Activated T-cell treated with anti-CD3 and anti-CD28 coated beads, Interleukin-2, amount 50 U/mL, for 4 hours (primary cell): ENCODE measurements at regions not wholly inside any gene's neighbourhood (a gene's known extent, or its start where the extent isn't known, plus 50 kb on each side); places are given as distances from the start of the nearest gene placed in this dataset.

Source experiments
- ATAC-seq, 2 donors: fragments of 200-7000 bp; cut with Tn5 transposase; one replicate each; pipeline ENCODE4 v1.10.0; 2021
- DNase-seq: peaks from one replicate; pipeline ENCODE4 v3.0.0-alpha.2; 2020
- H3K27me3 Mint-ChIP-seq: one replicate; pipeline ENCODE4 v1.8.0; 2021; ENCODE audit warnings: low read depth, mixed read lengths
- H3K36me3 Mint-ChIP-seq: one replicate; pipeline ENCODE4 v1.8.0; 2022; ENCODE audit warnings: mixed read lengths; ENCODE audit not compliant: insufficient read depth
- H3K4me1 Mint-ChIP-seq: one replicate; pipeline ENCODE4 v1.8.0; 2021; ENCODE audit warnings: low read depth, mixed read lengths
- H3K4me3 Mint-ChIP-seq: one replicate; pipeline ENCODE4 v1.8.0; 2021; ENCODE audit warnings: mild to moderate bottlenecking, moderate library complexity, mixed read lengths
- H3K9me3 Mint-ChIP-seq: one replicate; pipeline ENCODE4 v1.8.0; 2021; ENCODE audit warnings: mixed read lengths

GRCh38 chr6:14713966-14714631 lies 531.8 kb upstream of the JARID2 start:
- Mint-ChIP-seq H3K9me3 (no peaks in the 10 kb centered on the region), H3K4me1 (peaks cover 28% of the 10 kb centered on the region), H3K36me3 (no peaks in the 10 kb centered on the region), H3K27me3 (no peaks in the 10 kb centered on the region), H3K4me3 (no peak overlapping the region)
- no peak for DNase-seq
- ATAC-seq = no peak

DNA sequence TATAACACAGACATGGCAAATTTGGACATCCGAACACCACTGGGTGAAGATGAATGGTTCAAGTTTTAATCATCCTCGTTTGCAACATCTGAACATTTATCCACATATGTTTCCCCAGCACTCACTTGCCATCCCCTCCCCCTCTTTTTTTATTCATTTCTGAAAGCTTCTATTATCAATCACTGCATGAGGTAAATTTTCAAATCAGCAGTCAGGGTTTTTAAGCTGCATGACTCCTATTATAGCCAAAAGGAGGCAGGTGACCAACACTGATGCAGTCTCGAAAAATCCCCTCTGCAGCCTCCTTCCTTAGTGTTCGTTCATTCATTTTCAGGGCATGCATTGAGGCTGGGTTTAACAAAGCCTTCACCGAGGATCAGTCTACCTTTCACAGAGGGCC lies 530.8 kb upstream of the JARID2 start:
- peaks cover 35% of the 10 kb centered on the region for H3K4me1 Mint-ChIP-seq
- H3K4me3 Mint-ChIP-seq = no peak overlapping the region
- ATAC-seq (no peak), DNase-seq (no peak)
- H3K36me3 Mint-ChIP-seq = no peaks in the 10 kb centered on the region
- H3K27me3 Mint-ChIP-seq = no peaks in the 10 kb centered on the region
- no peaks in the 10 kb centered on the region for H3K9me3 Mint-ChIP-seq

- DNase-seq (no peak), ATAC-seq (no peak)
- no peaks in the 10 kb centered on the region for H3K27me3 Mint-ChIP-seq
- no peaks in the 10 kb centered on the region for H3K36me3 Mint-ChIP-seq
- no peak overlapping the region for H3K4me3 Mint-ChIP-seq
- H3K4me1 Mint-ChIP-seq = peaks cover 35% of the 10 kb centered on the region
- H3K9me3 Mint-ChIP-seq = no peaks in the 10 kb centered on the region
Measured at GRCh38 chr6:14716499-14717146, 529.2 kb upstream of the JARID2 start.

DNA sequence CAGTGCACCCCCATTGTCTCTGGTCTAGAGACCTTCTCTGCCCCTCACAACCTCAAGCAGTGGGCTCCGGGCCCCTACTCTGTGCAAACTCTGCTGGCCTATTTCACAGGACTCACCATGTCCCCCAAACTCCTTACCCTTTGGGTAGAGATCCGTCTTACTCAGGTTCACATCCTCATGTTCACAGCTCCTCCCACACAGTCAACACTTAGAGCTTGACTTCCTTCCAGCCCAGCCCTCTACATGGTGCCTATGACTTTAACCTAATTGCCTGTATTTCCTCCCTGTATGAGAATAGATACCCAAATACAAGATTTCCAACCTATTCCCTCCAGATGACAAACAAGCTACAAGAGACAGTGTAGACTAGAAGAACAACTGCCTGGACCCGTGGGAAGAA lies 528.6 kb upstream of the JARID2 start:
- H3K27me3 Mint-ChIP-seq = no peaks in the 10 kb centered on the region
- ATAC-seq = peak; percentile 90 to 94
- DNase-seq = no peak
- no peaks in the 10 kb centered on the region for H3K9me3 Mint-ChIP-seq
- H3K4me3 Mint-ChIP-seq = peak overlapping the region; percentile 35
- no peaks in the 10 kb centered on the region for H3K36me3 Mint-ChIP-seq
- peaks cover 35% of the 10 kb centered on the region for H3K4me1 Mint-ChIP-seq

DNA sequence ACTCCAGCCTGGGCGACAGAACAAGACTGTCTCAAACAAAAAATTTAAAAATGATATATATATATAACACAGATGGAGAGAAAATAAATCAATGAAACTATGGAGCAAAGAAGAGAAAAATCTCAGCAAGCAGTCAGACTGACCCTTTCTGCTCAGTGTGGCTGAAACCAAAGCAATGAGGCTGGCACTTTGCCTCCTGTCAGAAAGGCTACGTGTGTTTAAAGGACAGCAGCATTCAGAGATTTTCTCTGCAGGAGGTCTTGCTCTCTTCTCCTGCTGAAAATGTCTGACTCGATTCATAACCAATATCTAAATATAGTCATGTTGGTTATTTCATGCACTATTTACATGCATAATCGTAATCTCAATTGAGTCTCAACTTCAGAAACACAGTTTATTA lies 527.0 kb upstream of the JARID2 start:
- Mint-ChIP-seq H3K27me3 (no peaks in the 10 kb centered on the region), H3K4me3 (no peak overlapping the region), H3K9me3 (peaks cover 4% of the 10 kb centered on the region), H3K36me3 (no peaks in the 10 kb centered on the region), H3K4me1 (peaks cover 42% of the 10 kb centered on the region)
- DNase-seq = no peak
- no peak for ATAC-seq

- Mint-ChIP-seq H3K4me1 (peaks cover 46% of the 10 kb centered on the region), H3K9me3 (peaks cover 4% of the 10 kb centered on the region), H3K27me3 (no peaks in the 10 kb centered on the region), H3K36me3 (no peaks in the 10 kb centered on the region), H3K4me3 (no peak overlapping the region)
- ATAC-seq (no peak), DNase-seq (no peak)
Measured at GRCh38 chr6:14719270-14719669, 526.6 kb upstream of the JARID2 start.

- peaks cover 4% of the 10 kb centered on the region for H3K9me3 Mint-ChIP-seq
- ATAC-seq = no peak
- no peaks in the 10 kb centered on the region for H3K36me3 Mint-ChIP-seq
- H3K4me1 Mint-ChIP-seq = peaks cover 46% of the 10 kb centered on the region
- no peaks in the 10 kb centered on the region for H3K27me3 Mint-ChIP-seq
- H3K4me3 Mint-ChIP-seq = no peak overlapping the region
- no peak for DNase-seq
Measured at GRCh38 chr6:14720411-14721102, 525.3 kb upstream of the JARID2 start.

DNA sequence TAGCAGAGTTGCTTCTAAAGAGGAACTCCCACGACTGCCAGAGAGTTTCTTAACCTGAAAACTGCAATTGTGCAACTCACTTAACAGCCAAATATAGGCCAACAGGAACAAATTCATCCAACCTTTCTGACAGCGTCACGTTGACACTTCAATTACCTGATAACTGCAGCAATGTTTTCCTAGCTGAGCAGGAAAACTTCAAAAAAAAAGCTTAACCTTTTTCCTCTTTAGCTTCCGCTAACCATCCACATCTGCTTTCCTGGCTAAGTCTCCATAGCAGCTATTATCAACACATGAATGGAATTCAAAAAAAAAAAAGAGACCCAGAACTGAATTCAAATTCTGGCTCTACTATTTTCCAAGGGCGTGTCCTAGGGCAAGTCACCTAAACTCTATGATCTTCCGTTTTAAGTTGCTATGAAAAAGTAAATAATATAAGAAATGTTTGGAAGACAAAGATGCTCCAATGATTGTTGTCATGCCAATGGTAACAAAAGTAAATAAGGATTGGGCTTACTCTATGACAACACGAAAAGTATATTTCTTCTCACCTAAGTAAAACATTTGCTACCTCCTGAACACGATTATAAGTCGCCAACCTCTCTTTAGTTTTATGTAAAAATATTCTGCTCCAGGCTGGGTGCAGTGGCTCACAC lies 524.6 kb upstream of the JARID2 start:
- Mint-ChIP-seq H3K4me1 (peaks cover 46% of the 10 kb centered on the region), H3K36me3 (no peaks in the 10 kb centered on the region), H3K4me3 (no peak overlapping the region), H3K27me3 (no peaks in the 10 kb centered on the region), H3K9me3 (peaks cover 4% of the 10 kb centered on the region)
- ATAC-seq = no peak
- DNase-seq = no peak

- Mint-ChIP-seq H3K36me3 (no peaks in the 10 kb centered on the region), H3K4me3 (no peak overlapping the region), H3K4me1 (peaks cover 47% of the 10 kb centered on the region), H3K27me3 (no peaks in the 10 kb centered on the region), H3K9me3 (peaks cover 4% of the 10 kb centered on the region)
- ATAC-seq (no peak), DNase-seq (no peak)
Measured at GRCh38 chr6:14722001-14722562, 523.8 kb upstream of the JARID2 start.

DNA sequence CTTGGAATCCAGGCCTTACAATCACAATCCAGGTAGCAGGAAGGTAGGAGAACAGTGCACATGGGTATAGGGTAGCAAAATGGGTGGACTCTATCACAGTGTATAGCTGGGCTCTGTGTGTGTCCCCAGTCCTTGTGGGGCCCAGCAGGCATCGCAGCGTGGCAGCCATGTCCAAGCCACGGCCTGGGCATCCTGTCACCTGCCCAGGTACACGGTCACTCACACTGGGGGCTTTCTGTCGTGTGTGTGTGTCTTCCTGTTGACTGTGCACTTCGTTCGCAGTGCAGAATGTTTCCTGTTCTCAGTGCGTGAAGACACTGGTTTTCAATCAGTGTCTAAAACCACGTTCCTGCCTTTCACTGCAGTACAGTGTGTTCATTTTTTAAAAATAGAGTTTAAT lies 523.2 kb upstream of the JARID2 start:
- ATAC-seq (peak in 1 of 2 donors; percentile 28), DNase-seq (no peak)
- H3K9me3 Mint-ChIP-seq = peaks cover 4% of the 10 kb centered on the region
- no peaks in the 10 kb centered on the region for H3K36me3 Mint-ChIP-seq
- H3K27me3 Mint-ChIP-seq = no peaks in the 10 kb centered on the region
- H3K4me3 Mint-ChIP-seq = no peak overlapping the region
- H3K4me1 Mint-ChIP-seq = peaks cover 45% of the 10 kb centered on the region

DNA sequence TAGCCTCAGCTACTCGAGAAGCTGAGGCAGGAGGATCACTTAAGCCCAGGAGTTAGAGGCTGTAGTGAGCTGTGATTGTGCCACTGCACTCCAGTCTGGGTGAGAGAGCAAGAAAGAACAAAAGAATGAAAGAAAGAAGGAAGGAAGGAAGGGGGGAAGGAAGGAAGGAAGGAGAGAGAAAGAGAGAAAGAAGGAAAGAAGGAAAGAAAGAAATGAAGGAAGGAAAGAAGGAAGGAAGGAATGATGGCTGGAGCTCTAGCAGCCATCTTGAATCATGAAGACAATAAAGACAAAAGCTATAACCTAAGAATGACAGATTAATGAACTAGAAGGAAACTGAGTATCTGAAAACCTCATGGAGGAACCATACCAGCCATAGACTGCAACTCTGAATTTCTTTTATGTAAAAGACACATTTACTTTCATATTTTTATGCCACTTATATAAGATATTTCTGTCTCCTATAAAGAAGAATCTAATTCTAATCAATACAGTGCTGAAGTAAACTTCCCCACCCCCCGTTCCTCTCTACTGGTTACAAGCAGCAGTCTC lies 522.3 kb upstream of the JARID2 start:
- H3K9me3 Mint-ChIP-seq = peaks cover 4% of the 10 kb centered on the region
- DNase-seq = no peak
- H3K27me3 Mint-ChIP-seq = no peaks in the 10 kb centered on the region
- H3K4me1 Mint-ChIP-seq = peaks cover 50% of the 10 kb centered on the region
- no peaks in the 10 kb centered on the region for H3K36me3 Mint-ChIP-seq
- H3K4me3 Mint-ChIP-seq = no peak overlapping the region
- ATAC-seq = no peak

- Mint-ChIP-seq H3K27me3 (no peaks in the 10 kb centered on the region), H3K4me3 (no peak overlapping the region), H3K9me3 (peaks cover 4% of the 10 kb centered on the region), H3K36me3 (no peaks in the 10 kb centered on the region), H3K4me1 (peaks cover 55% of the 10 kb centered on the region)
- no peak for ATAC-seq
- no peak for DNase-seq
Measured at GRCh38 chr6:14724549-14724948, 521.3 kb upstream of the JARID2 start.

- no peak for DNase-seq
- Mint-ChIP-seq H3K9me3 (peaks cover 4% of the 10 kb centered on the region), H3K27me3 (no peaks in the 10 kb centered on the region), H3K4me3 (no peak overlapping the region), H3K36me3 (peaks cover 2% of the 10 kb centered on the region), H3K4me1 (peaks cover 66% of the 10 kb centered on the region)
- no peak for ATAC-seq
Measured at GRCh38 chr6:14726816-14727493, 518.9 kb upstream of the JARID2 start.
